Activated CD8-positive, alpha-beta memory T cell treated with anti-CD3 and anti-CD28 coated beads for 36 hours (primary cell): ENCODE measurements at regions not wholly inside any gene's neighbourhood (a gene's known extent, or its start where the extent isn't known, plus 50 kb on each side); places are given as distances from the start of the nearest gene placed in this dataset.

Experiments used
- CTCF ChIA-PET: fragments of 350-600 bp; sonication (Branson Sonifier 250); formaldehyde crosslinking; loops from one replicate; lab custom pipeline; 2021; ENCODE audit warnings: antibody characterized with exemption; lab: Charles Lee
- POLR2A ChIA-PET: fragments of 350-600 bp; sonication (Branson Sonifier 250); formaldehyde crosslinking; loops from one replicate; lab custom pipeline; 2021; ENCODE audit warnings: antibody characterized with exemption; lab: Charles Lee

DNA sequence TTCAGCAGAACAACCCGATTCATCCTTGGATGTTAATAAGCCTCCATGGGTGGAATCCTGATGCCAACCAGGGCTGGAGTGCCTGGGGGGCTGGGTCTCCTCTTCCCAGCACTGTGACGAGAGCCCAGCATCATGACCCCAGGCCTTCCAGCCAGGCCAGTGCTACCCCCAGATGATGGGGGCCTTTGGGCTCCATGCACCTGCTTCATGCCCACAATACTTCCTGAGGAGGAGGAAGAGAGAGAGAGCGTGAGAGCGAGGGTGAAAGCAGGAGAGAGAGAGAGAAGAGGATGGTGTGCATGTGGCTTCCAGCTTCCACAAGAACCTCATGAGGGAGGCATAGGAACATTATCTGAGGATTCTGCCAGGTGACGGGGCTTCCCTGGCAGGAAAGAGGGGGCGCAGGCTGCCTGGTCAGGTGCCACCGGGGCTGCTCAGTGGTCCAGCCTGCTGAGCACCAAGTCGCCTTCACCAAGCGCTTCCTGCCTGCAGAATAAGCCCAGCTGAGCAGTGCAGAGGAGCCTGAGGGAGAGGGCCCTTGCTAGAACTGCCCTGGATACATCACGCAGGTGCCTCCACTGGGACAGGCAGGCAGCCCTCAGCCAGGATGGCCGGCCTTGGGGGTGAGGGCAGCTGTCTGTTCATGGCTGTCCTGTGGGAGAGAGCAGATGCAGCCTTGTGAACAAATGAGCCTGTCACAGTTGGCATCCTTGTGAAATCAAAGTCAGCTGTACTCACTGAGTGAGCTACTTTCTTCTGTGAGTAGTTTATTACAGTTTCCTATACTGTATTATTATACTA is 243.3 kb upstream of the B3GAT1 start:
- POLR2A ChIA-PET = no interaction called here
- CTCF ChIA-PET = no interaction called here

DNA sequence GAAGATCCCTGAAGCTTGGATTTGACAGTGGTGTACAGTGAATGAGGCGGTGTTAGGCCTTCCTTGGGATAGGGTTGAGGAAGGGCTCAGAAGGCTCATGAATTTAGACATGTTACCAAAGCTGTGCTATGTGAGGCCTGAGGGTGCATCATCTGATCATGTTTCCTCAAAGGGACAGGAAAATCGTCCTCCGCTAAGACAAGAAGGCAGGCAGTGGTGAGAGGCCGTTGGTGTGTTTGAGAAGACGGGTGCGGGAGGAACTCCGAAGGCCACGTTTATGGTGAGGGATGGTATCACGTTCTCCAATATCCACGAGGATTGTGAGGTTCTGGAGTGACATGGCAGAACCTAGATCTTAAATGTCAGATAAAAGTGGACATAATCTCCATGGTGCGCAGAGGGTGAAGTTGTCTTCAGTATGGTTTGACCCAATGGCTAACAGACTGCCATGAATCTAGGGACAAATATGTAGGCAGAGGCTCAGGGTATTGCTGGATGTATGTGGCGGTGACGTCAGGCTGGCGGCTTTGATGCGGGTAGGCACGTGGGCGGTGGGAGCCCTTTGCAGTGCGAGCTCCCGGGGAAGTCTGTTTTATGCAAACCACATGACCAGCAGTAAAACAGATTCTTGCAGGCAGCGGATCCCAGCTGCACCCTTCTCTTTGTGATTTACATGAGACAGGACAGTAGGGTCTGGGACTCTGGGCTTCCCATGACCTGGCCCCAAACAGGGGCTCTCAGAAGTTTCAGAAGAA is 242.3 kb upstream of the B3GAT1 start:
- ChIA-PET POLR2A (no interaction called here), CTCF (no interaction called here)

DNA sequence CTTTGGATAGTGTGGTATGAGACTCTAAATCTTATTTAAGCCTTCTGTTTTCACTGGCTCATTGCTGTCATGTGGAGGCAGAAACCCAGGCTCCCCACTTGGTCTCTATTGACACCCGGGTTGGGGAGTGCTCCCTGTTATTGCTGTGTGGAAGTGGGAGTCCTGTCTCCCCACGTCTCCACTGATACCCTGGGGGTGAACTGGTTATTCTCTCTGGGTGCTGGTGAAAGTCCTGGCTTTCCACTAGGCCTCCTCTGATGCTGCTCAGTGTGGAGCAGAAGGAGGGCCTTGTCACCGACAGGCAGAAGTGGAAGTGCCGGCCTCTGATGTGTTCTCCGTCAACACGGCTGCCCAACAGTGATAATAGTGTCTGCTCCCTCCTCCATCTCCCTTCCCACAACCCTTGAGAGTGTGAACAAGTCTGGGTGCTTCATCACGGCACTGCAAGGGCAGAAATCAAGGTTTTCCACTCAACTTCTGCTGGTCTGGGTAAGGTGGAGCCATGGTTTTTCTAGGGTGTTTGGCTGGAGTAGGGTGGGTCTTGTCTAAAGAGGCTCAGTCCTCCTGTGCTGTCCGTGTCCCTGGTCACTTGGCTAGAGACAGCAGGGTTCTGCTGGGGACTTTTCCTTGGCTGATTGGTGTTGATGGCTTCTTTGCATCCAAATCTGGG is 240.7 kb upstream of the B3GAT1 start:
- ChIA-PET POLR2A (no interaction called here), CTCF (no interaction called here)

DNA sequence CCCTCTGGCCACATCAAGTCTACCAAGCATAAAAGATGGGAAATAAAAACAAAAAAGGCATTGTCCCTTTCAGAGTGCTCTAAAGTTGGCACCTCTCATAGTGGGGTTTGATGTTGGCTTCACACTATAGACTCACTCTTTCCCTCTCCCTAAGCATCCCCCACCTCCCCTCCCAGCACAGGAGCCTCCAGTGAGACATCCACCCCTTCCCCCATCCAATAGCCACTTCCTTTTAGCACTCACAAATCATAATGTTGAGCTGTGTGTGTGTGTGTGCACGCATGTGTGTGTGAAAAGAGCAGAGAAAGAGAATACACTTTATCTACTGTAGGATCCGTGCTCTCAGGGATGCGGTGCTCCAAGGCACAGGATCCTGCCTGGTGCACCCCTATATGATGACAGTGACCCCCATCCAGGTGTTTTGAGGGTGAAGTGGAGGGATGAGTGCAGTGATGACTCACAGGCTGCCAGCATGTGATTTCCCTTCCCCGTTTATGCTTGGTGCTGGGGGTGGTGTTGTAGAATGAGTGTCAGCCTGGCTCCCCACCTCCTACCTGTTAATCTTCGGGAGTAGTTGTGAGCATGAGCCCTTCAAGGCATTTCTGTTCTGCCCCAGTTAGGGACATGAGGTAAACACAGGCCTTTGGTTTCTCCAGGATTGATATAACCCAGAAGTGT is 235.2 kb upstream of the B3GAT1 start:
- CTCF ChIA-PET = no interaction called here

DNA sequence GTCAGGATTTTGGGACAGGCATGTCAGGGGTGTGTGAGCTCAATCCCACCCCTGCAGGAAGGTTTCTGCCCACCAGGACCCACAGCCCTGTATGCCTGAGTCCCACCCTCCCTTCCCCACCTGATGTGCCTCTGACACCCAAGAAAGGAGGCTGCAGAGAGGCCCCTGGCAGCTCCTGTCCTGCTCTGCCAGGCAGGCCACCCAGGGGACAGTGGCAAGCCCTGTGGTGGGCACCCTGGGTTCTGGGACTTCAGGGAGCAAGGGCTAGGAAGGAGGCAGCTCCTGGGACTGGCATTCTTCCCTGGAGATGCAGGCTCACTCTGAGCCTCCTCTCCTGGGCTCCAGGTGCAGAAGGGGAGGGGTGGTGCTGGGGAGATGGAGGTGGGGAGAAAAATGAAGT is 234.5 kb upstream of the B3GAT1 start:
- POLR2A ChIA-PET = no interaction called here
- CTCF ChIA-PET = no interaction called here

More for the DNA sequence above, 235.2 kb upstream of the B3GAT1 start:
- POLR2A ChIA-PET = no interaction called here

DNA sequence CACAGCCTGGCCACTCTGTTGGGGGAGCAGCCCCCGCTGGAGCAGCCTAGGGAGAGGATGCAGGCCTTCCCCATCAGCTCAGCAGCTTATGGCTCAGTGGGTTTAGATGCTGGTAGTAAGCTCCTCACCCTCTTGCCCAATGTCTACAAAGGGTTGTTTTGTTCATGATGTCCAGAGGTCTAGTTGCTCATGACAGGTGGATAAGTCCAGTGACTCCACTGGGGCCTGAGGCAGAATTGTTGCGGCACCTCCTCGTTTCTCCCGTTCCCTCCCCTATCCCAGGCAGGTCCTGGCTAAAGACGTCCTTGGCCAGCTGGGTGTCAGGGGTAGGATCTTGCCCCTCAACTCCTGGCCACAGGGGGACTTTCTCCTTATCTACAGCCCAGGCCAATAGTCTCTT is 233.5 kb upstream of the B3GAT1 start:
- POLR2A ChIA-PET = no interaction called here

DNA sequence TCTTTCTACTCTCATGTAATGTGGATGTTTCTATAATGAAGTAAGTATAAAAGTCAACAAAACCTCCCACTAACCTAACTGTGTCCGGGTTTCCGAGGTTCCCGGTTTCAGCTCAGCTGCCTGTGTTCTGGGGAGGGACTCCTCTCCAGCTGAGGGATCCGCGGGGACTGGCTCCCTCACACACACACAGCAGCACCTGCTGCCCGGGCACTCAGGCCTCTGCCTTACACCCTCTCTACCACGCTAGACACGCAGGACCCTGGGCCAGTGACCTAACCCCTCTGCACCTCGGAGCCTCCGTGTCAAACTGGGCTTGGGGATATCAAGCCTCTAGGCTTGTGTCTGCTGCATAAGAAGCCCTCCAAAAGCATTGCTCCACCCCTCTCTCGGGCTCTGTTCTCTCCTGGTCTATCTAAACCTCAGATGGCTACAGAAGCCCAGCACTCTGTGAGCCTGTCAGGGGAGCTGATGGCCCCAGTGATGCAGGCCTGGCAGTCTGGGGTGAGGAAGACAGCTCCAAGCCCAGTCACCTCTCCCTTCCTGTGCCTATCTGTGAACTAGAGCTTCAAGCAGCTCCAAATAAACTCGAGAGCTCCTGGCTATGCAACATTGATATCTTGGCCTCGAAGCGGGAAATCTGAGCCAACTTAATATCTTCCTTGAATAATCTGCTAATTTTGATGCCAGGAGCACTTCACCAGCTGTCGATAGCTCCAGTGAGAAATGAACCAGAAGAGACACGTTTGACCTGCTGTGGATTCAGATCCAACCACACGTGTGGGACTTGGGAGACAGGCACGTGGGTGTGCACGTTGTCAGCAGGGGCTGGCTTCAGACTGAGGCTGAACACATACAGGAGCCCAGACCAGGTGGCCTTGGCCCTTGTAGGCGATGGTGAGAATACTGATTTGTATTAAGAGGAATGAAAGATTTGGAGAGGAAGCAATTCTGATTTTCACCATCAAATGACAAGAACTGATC is 232.7 kb upstream of the B3GAT1 start:
- CTCF ChIA-PET = no interaction called here
- POLR2A ChIA-PET = no interaction called here

More for the DNA sequence above, 233.5 kb upstream of the B3GAT1 start:
- CTCF ChIA-PET = no interaction called here

DNA sequence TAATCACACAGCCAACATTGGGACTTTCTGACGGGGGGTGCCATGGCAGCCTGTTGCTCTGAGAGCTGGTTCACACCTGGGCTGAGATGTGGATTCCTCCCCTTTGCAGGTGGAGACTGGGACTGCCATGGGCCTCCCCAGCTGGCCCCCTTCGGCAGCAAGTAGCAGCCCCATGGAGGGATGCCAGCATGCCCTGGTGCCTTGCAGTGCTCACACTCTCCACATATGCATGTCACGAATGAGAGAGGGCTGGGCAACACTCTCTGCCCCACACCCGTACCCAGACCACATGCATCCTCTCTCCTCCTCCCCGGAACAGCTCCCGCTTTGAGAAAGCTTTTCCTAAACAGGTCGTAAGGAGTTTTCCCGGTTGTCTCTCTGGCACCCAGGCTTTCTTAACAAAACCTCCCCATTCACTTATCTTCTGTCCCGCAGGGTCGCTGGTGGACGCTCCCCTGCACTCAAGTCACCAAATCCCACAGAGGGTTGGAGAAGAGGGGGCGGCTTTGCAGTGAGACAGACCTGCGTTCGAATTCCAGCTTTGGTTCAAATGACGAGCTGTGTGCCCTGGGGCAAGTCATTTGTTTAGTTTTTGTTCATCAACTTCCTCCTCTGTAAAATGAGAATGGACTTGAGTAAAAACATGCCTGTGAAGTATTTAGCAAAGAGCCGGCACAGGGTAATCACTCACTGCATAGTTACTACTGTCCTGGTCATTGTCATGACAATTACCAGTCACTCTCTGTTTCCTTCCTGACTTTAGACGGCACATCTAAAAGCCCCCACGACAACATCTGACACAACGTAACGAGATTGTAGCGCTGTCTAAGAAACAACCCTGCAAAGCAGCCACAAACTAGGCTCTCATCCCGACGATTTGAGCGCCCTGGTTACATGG is 231.3 kb upstream of the B3GAT1 start:
- CTCF ChIA-PET = no interaction called here
- POLR2A ChIA-PET = no interaction called here

DNA sequence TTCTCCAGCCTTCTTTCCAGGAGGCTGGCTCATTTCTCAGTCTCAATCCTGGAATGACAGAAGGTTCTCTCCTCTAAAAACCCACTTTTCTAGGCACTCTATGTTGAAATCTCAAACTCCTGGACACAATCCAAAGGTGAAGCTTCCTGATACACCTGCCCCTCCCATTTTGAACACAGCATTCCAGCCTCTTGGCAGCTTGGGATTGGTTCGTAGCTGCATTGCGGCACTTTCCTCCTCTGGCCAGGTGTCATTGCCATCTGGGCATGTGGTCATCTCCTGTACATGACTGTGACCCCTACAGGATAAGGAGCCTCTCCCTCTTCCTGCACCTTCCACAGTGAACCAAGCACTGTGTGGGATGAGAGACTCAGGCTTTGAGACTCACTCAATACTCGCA is 230.2 kb upstream of the B3GAT1 start:
- CTCF ChIA-PET = no interaction called here

DNA sequence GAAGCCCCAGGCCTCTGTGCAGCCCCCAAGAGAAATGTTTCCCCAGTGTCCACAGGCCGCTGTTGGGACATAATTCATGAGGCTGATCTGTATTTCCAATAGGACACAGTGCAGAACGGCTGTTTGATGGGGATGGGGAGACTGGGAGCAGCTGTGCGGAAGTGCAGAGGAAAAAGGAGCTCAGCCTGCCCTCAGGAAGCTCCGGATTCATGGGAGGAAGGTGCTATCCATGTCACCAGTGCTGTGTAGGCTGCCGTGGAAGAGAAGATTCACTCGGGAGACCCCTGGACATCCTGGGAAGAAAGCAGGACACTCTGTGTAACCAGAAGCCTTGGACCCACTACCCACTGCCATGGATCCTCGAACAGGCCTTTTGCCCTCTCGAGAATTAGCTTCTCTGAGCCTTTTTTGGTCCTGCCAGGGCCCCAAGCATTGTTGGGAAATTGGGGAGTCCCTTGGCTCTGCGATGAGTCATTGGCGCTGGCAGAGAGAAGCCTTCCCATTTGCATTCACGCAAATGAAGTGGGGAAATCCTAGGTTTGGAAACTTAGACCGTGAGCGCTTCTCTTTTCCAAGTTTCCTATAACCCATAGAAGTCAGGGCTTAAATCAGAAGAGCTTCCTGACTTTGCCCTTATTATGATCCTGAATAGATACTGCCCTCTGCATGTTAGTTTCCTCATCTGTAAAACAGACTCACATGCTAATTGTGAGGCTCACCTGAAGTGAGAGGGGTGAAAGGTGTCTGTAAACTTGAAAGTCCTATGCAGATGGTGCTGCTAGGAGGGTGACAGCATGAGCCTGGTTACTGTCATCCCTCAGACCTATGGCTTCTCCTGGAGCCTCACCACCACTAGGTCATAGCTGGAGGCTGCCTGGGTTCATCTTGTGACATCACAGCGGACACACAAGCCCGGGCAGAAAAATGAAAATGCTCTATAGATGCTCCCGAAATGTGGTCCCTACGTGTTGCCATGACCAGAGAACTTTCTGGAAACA is 229.2 kb upstream of the B3GAT1 start:
- POLR2A ChIA-PET = no interaction called here
- CTCF ChIA-PET = no interaction called here

More for the DNA sequence above, 230.2 kb upstream of the B3GAT1 start:
- POLR2A ChIA-PET = no interaction called here

DNA sequence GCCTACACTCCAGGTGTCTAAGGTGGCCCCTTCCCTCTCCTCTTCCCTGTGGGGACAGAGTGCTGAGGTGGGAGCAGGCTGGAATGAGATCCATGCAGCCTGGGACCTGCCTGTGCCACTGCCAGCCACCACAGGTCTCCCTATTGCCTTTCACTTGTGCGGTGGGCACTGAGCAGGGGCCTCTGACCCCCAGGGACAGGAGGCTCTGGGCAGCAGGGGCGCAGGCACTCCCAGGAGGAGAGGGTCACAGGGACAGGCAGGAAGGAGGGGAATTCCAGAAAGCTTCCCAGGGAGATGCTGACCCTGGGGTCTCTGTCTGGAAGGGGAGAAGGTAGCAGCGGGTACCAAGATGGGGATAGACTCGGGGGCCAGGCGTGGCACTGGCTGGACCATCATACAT is 228.5 kb upstream of the B3GAT1 start:
- POLR2A ChIA-PET = no interaction called here

DNA sequence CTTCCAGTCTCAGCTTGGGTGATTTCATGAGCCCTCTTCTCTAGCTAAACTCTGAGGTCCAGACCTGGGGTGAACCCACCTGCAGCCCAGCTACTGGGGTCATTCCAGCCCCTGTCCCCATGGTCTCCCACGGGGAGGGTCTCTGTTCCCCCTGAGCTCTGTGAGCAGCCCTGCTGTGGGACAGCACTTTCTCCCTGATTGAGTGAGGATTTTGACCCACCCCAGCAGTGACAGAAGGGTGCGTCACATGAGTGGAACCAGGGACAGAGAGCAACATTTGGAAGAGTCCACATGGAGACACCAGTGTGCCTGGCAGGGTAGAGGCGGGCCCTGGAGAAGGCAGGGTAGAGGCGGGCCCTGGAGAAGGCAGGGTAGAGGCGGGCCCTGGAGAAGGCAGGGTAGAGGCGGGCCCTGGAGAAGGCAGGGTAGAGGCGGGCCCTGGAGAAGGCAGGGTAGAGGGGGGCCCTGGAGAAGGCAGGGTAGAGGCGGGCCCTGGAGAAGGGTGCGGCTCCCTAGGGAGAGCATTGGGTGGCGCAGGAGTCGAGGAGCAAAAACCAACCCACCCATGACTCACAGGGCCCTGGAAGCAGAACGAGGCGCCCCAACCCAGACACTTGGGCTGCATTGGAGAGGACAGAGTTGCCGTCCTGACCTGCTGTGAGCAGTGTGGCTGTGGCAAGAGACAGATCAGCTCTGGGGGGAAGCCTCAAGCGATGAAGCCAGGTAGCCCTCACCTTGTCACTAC is 227.7 kb upstream of the B3GAT1 start:
- ChIA-PET CTCF (no interaction called here), POLR2A (no interaction called here)

More for the DNA sequence above, 228.5 kb upstream of the B3GAT1 start:
- CTCF ChIA-PET = no interaction called here

DNA sequence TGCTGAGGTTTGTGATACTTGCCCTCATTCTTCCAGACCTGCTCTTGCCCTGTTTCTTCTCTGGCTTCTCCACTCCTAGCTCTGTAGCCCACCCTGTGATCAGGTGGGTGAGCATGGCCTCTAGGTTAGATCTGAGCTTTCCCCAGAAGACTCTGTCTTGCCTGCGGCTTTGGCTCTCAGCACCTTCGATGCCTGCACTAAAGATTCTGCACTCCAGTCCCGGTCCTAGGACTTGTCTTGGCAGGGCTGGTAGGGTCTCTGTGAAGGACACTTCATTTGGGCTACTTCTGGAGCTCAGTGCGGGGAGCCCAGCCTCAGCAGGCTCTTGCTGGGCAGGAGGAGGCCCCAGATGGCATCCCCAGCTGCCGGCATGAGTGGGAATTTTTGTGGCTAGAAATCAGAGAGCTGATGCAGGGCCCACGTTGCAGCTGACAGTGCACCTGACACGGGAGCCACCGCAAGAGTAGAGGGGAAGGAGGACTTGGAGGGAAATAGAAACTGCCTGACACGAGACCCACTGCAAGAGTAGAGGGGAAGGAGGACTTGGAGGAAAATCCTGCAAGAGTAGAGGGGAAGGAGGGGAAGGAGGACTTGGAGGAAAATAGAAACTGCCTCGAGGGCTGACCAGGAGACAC is 226.9 kb upstream of the B3GAT1 start:
- POLR2A ChIA-PET = no interaction called here
- CTCF ChIA-PET = no interaction called here

DNA sequence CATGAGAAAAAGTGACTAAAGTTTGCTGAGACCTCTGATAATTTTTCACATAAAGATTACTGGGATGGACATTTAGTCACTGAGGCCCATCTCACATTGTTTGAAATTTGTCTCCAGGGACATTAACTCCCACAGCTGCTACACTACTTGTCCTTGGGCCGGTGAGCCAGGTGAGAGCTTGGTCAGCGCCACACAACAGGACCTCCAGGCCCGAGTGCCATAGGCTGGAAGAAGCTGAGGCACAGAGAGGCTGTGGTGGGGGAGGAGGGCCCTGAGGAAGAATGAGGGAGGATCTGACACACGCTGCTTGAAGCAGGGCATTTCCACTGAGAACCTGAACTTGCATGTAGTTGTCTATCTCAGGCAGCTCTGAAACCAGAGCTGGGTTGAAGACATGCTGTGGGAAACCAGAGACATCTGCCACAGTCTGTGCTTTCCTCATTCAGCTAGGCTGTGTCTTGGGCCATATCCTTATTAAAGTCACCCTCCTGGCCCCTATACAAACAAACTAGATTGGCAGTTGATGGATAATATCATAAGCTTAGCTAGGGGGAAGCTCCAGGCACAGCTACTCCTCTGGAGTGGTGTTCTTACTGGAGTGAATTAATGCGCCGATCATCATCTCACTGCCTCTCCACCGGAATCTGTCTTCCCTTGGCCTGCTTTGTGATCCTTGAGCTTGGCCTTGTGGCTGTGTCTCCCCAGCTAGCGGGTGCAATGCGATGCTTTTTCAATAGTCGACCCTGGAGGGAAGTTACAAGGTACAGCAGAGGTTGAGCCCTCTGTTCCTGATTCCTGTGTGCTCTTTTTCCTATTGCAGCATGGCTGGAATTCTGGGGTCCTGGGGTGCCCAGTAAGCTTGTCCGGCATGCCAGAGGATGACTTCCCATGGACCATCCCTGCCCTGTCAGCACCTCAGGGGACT is 225.3 kb upstream of the B3GAT1 start:
- CTCF ChIA-PET = no interaction called here
- POLR2A ChIA-PET = no interaction called here

DNA sequence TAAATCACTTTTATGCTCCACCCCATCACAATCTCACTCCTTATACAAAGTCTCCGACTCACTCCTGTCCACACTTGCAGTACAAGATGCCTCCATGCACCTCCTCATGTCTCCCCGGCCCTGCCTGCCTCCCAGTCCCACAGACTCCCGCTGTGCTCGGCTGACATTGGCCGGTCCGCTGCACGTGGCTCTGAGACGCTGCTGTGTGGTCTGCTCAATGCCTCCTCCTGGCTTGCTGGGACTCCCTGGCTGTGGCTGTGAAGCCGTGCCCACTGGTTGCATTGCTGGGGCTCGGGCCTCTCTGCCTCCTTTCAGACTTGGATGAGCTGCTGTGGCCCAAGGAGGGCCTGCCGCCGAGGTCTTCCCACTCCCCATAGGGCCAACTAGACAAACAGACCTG is 224.0 kb upstream of the B3GAT1 start:
- CTCF ChIA-PET = no interaction called here

More for the DNA sequence above, 224.0 kb upstream of the B3GAT1 start:
- POLR2A ChIA-PET = no interaction called here
